H9 (cell line): ENCODE measurements at regions not wholly inside any gene's neighbourhood (a gene's known extent, or its start where the extent isn't known, plus 50 kb on each side); places are given as distances from the start of the nearest gene placed in this dataset.

Source experiments
- DNase-seq: peaks from one replicate; pipeline ENCODE4 v3.0.0-alpha.2; 2017
- H2AFZ ChIP-seq: one replicate; pipeline ENCODE4 v1.6.1; 2013; ENCODE audit warnings: mild to moderate bottlenecking, low read length, control low read depth, moderate library complexity
- H2AK5ac ChIP-seq: 2 replicates; pipeline ENCODE4 v1.6.1; 2013; ENCODE audit warnings: low read length, control low read depth, mixed read lengths; ENCODE audit not compliant: insufficient read length
- H2BK120ac ChIP-seq: one replicate; pipeline ENCODE4 v1.6.1; 2013; ENCODE audit warnings: low read depth, mild to moderate bottlenecking, low read length, control low read depth, inconsistent platforms; ENCODE audit not compliant: poor library complexity, severe bottlenecking
- H2BK12ac ChIP-seq: 2 replicates; pipeline ENCODE4 v1.6.1; 2013; ENCODE audit warnings: low read length, control low read depth, mixed read lengths, low read depth; ENCODE audit not compliant: insufficient read length
- H2BK15ac ChIP-seq: 2 replicates; pipeline ENCODE4 v1.6.1; 2013; ENCODE audit warnings: low read depth, low read length, control low read depth
- H2BK20ac ChIP-seq: one replicate; pipeline ENCODE4 v1.6.1; 2013; ENCODE audit warnings: low read depth, mild to moderate bottlenecking, low read length, control low read depth, inconsistent platforms; ENCODE audit not compliant: poor library complexity, severe bottlenecking
- H2BK5ac ChIP-seq: 2 replicates; pipeline ENCODE4 v1.6.1; 2013; ENCODE audit warnings: low read length, control low read depth, mixed read lengths; ENCODE audit not compliant: insufficient read length
- H3K14ac ChIP-seq: 2 replicates; pipeline ENCODE4 v1.6.1; 2013; ENCODE audit warnings: low read length, control low read depth; ENCODE audit not compliant: insufficient read depth
- H3K18ac ChIP-seq: 2 replicates; pipeline ENCODE4 v1.6.1; 2013; ENCODE audit warnings: low read depth, mild to moderate bottlenecking, mixed read lengths, low read length, control low read depth; ENCODE audit not compliant: insufficient read length
- H3K23ac ChIP-seq: 2 replicates; pipeline ENCODE4 v1.6.1; 2013; ENCODE audit warnings: low read length, control low read depth, mixed read lengths, low read depth; ENCODE audit not compliant: insufficient read length
- H3K23me2 ChIP-seq: 2 replicates; pipeline ENCODE4 v1.6.1; 2013; ENCODE audit warnings: low read depth, mild to moderate bottlenecking, mixed read lengths, low read length, control low read depth; ENCODE audit not compliant: insufficient read length, poor library complexity, severe bottlenecking
- H3K27ac ChIP-seq: 2 replicates; pipeline ENCODE4 v1.5.1; 2013; ENCODE audit warnings: low read length, control low read depth, mixed read lengths, low read depth; ENCODE audit not compliant: insufficient read length
- H3K27me3 ChIP-seq: 2 replicates; pipeline ENCODE4 v1.6.1; 2013; ENCODE audit warnings: low read length, control low read depth, inconsistent platforms; ENCODE audit not compliant: insufficient read depth
- H3K4ac ChIP-seq: 2 replicates; pipeline ENCODE4 v1.6.1; 2013; ENCODE audit warnings: low read depth, mild to moderate bottlenecking, control low read depth, inconsistent platforms, low read length, moderate library complexity
- H3K4me1 ChIP-seq: 2 replicates; pipeline ENCODE4 v1.6.1; 2013; ENCODE audit warnings: low read length, control low read depth, inconsistent platforms; ENCODE audit not compliant: insufficient read depth
- H3K4me2 ChIP-seq: 2 replicates; pipeline ENCODE4 v1.6.1; 2013; ENCODE audit warnings: low read length, control low read depth, mixed read lengths; ENCODE audit not compliant: insufficient read length, insufficient read depth
- H3K56ac ChIP-seq: 2 replicates; pipeline ENCODE4 v1.6.1; 2013; ENCODE audit warnings: low read depth, mild to moderate bottlenecking, mixed read lengths, low read length, control low read depth; ENCODE audit not compliant: insufficient read length
- H3K79me1 ChIP-seq: 2 replicates; pipeline ENCODE4 v1.6.1; 2013; ENCODE audit warnings: low read depth, mild to moderate bottlenecking, moderate library complexity, low read length, control low read depth, inconsistent platforms; ENCODE audit not compliant: insufficient read depth, poor library complexity, severe bottlenecking
- H3K79me2 ChIP-seq: 2 replicates; pipeline ENCODE4 v1.6.1; 2013; ENCODE audit warnings: low read length, control low read depth, inconsistent platforms; ENCODE audit not compliant: insufficient read depth
- H3K9ac ChIP-seq: 2 replicates; pipeline ENCODE4 v1.6.1; 2013; ENCODE audit warnings: low read length, control low read depth, mixed read lengths; ENCODE audit not compliant: insufficient read length; ENCODE audit errors: extremely low read depth
- H3K9me3 ChIP-seq: one replicate; pipeline ENCODE4 v1.6.1; 2013; ENCODE audit warnings: low read depth, low read length, inconsistent platforms; ENCODE audit not compliant: control insufficient read depth
- H3T11ph ChIP-seq: one replicate; pipeline ENCODE4 v1.6.1; 2013; ENCODE audit warnings: mild to moderate bottlenecking, low read length, control low read depth, inconsistent platforms
- H4K20me1 ChIP-seq: one replicate; pipeline ENCODE4 v1.6.1; 2013; ENCODE audit not compliant: control insufficient read depth, insufficient read length, insufficient read depth
- H4K5ac ChIP-seq: 2 replicates; pipeline ENCODE4 v1.6.1; 2013; ENCODE audit warnings: low read depth, mild to moderate bottlenecking, mixed read lengths, low read length, control low read depth; ENCODE audit not compliant: insufficient read length
- H4K8ac ChIP-seq: replicated peaks from 2 replicates; pipeline ENCODE4 v1.6.1; 2013; ENCODE audit warnings: low read length, control low read depth, mixed read lengths, low read depth; ENCODE audit not compliant: insufficient read length
- H4K91ac ChIP-seq: 2 replicates; pipeline ENCODE4 v1.6.1; 2013; ENCODE audit warnings: low read depth, mild to moderate bottlenecking, moderate library complexity, mixed read lengths, low read length, control low read depth; ENCODE audit not compliant: insufficient read length
- H3K27ac Mint-ChIP-seq, 3 experiments: 2 replicates in 2 of 3; 3 replicates in 1 of 3; pipeline ENCODE4 v1.8.0; 2020 to 2021; ENCODE audit warnings: mixed read lengths in 3 of 3, mild to moderate bottlenecking in 1 of 3, moderate library complexity in 1 of 3
- H3K27me3 Mint-ChIP-seq: 2 replicates; pipeline ENCODE4 v1.8.0; 2021; ENCODE audit warnings: low read depth, mild to moderate bottlenecking, moderate library complexity, mixed read lengths
- H3K36me3 Mint-ChIP-seq, 3 experiments: 2 replicates in 2 of 3; 3 replicates in 1 of 3; pipeline ENCODE4 v1.8.0; 2020 to 2021; ENCODE audit warnings: low read depth in 3 of 3, mixed read lengths in 3 of 3; ENCODE audit not compliant: insufficient read depth in 1 of 3
- H3K4me1 Mint-ChIP-seq, 2 experiments: 2 replicates each; pipeline ENCODE4 v1.8.0; 2020; ENCODE audit warnings: mixed read lengths in 2 of 2
- H3K4me3 Mint-ChIP-seq, 2 experiments: 2 replicates in 1 of 2; 3 replicates in 1 of 2; pipeline ENCODE4 v1.8.0; 2020 to 2021; ENCODE audit warnings: mild to moderate bottlenecking in 2 of 2, mixed read lengths in 2 of 2, moderate library complexity in 1 of 2
- H3K9me3 Mint-ChIP-seq, 2 experiments: 2 replicates in 1 of 2; 3 replicates in 1 of 2; pipeline ENCODE4 v1.8.0; 2020; ENCODE audit warnings: mild to moderate bottlenecking in 2 of 2, mixed read lengths in 2 of 2, moderate library complexity in 1 of 2
- WGBS: extraction: QIAGEN DNeasy Blood & Tissue Kit; methylation state at CpG from one replicate; pipeline ENCODE4 v1.1.7; 2013; ENCODE audit warnings: missing lambda C conversion rate, low lambda C conversion rate, mixed read lengths; ENCODE audit not compliant: insufficient read length; ENCODE audit errors: extremely low coverage; 5-methylcytosine and 5-hydroxymethylcytosine counted together
- TF ChIP-seq, protein P1 (sequence below): fragments of 200-600 bp; sonication (generic); conservative IDR thresholded peaks from 3 replicates; pipeline ENCODE4 v1.8.0; 2021; ENCODE audit warnings: antibody characterized with exemption, mild to moderate bottlenecking

DNA sequence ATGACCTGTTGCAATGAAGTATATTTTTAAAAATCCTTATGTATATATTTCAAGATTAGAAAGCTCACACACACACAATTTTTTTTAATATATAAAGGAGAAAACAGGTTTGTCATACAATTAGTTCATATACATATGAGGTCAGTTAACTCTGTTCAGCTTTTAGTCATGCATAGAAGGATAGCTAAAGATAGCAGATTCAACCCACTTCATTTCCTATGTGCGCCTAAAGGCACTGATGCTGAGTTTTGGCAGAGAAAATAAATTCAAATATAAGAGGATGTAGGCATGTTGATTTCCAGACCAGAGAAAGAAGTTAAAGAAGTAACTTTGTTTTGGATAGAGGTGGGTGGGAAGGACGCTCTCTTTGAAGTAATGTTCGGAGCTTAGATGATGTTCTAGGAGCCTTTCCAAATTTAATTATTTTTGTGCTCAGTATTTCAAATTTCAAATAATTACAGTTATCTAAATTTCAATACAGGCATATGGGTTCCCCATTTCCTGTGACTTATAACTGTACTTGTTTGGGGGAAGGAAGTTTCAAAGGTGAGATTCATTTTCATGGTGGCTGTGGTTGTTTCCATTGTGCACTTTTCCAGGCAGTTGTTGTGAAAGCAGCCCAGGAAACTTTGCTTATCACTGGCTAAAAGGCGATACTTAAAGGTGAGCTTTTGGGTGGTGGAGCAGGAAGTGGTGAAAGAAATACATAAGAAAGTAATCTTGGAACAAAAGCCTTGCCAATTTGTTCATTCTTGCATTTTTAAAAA lies 523.4 kb upstream of the FANCL start:
- no peak overlapping the region for H2BK12ac ChIP-seq
- no peak overlapping the region for H4K8ac ChIP-seq
- no peaks in the 10 kb centered on the region for H3K79me2 ChIP-seq
- H3K4me2 ChIP-seq, result no peak overlapping the region
- TF ChIP-seq, protein P1, sequence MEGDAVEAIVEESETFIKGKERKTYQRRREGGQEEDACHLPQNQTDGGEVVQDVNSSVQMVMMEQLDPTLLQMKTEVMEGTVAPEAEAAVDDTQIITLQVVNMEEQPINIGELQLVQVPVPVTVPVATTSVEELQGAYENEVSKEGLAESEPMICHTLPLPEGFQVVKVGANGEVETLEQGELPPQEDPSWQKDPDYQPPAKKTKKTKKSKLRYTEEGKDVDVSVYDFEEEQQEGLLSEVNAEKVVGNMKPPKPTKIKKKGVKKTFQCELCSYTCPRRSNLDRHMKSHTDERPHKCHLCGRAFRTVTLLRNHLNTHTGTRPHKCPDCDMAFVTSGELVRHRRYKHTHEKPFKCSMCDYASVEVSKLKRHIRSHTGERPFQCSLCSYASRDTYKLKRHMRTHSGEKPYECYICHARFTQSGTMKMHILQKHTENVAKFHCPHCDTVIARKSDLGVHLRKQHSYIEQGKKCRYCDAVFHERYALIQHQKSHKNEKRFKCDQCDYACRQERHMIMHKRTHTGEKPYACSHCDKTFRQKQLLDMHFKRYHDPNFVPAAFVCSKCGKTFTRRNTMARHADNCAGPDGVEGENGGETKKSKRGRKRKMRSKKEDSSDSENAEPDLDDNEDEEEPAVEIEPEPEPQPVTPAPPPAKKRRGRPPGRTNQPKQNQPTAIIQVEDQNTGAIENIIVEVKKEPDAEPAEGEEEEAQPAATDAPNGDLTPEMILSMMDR, result no peak
- H2BK5ac ChIP-seq, result no peak overlapping the region
- H3K9me3 Mint-ChIP-seq, result no peaks in the 10 kb centered on the region
- no peak for DNase-seq
- H3K27me3 Mint-ChIP-seq, result no peaks in the 10 kb centered on the region
- no peak overlapping the region for H3K23ac ChIP-seq
- H3K23me2 ChIP-seq, result no peaks in the 10 kb centered on the region
- H3K9me3 ChIP-seq, result no peaks in the 10 kb centered on the region
- no peak overlapping the region for H2AK5ac ChIP-seq
- no peak overlapping the region for H3K14ac ChIP-seq
- H4K5ac ChIP-seq, result no peak overlapping the region
- no peak overlapping the region for H3K27ac ChIP-seq
- peak overlapping the region in 1 of 3 experiments; percentile 60; a peak in 2 of 7 replicates for H3K27ac Mint-ChIP-seq
- H3K27me3 ChIP-seq, result no peaks in the 10 kb centered on the region
- H4K91ac ChIP-seq, result no peak overlapping the region
- no peak overlapping the region for H3K56ac ChIP-seq
- no peak overlapping the region for H2BK120ac ChIP-seq
- H2AFZ ChIP-seq, result no peak overlapping the region
- H2BK20ac ChIP-seq, result no peak overlapping the region
- H3K9ac ChIP-seq, result no peak overlapping the region
- no CpG with 5 or more reads among the region's 4 CpGs for WGBS
- H3K4me1 ChIP-seq, result no peaks in the 10 kb centered on the region; the same call in 1 of the 2 replicates
- H3K4me3 Mint-ChIP-seq, result no peak overlapping the region
- no peak overlapping the region for H2BK15ac ChIP-seq
- no peak overlapping the region for H3T11ph ChIP-seq
- peaks cover 41 to 44% of the 10 kb centered on the region in 2 experiments for H3K4me1 Mint-ChIP-seq
- H4K20me1 ChIP-seq, result no peaks in the 10 kb centered on the region
- no peaks in the 10 kb centered on the region for H3K36me3 Mint-ChIP-seq
- H3K79me1 ChIP-seq, result no peaks in the 10 kb centered on the region
- H3K4ac ChIP-seq, result no peak overlapping the region
- no peak overlapping the region for H3K18ac ChIP-seq
